ENCODE measurements at regions not wholly inside any gene's neighbourhood (a gene's known extent, or its start where the extent isn't known, plus 50 kb on each side); places are given as distances from the start of the nearest gene placed in this dataset.
"Not testable (repeated sequence)": the region's sequence is repeated elsewhere in the genome, so short reads cannot be mapped to it uniquely, and the experiment has no call there.

GRCh38 chr1:199522936-199523335, 504.6 kb upstream of the NR5A2 start:
- no peak overlapping the region for H3K4me3 ChIP-seq (replicated peaks; ENCODE audit: low read depth, low read length)
- no peak for TF ChIP-seq CTCF (IDR thresholded peaks at IDR 0.05; ENCODE audit: low read length, missing control alignments)
- peak; percentile 9 for DNase-seq (ENCODE audit: low read depth)

- no peak for DNase-seq (ENCODE audit: low read depth)
- H3K4me3 ChIP-seq (replicated peaks; ENCODE audit: low read depth, low read length) = no peak overlapping the region
- TF ChIP-seq CTCF (IDR thresholded peaks at IDR 0.05; ENCODE audit: low read length, missing control alignments) = no peak
Observed at GRCh38 chr1:199529324-199529723, 498.2 kb upstream of the NR5A2 start.

- DNase-seq (ENCODE audit: low read depth); H3K4me3 ChIP-seq (replicated peaks; ENCODE audit: low read depth, low read length): not testable (repeated sequence)
Observed at GRCh38 chr1:199533361-199533760, 494.1 kb upstream of the NR5A2 start.

GRCh38 chr1:199545780-199546179, 481.7 kb upstream of the NR5A2 start:
- peak; percentile 34 for TF ChIP-seq CTCF (IDR thresholded peaks at IDR 0.05; ENCODE audit: low read length, missing control alignments)
- no peak overlapping the region for H3K4me3 ChIP-seq (replicated peaks; ENCODE audit: low read depth, low read length)
- peak; percentile 11 for DNase-seq (ENCODE audit: low read depth)

GRCh38 chr1:199546323-199546722, 481.2 kb upstream of the NR5A2 start:
- DNase-seq (ENCODE audit: low read depth) = no peak
- no peak overlapping the region for H3K4me3 ChIP-seq (replicated peaks; ENCODE audit: low read depth, low read length)
- TF ChIP-seq CTCF (IDR thresholded peaks at IDR 0.05; ENCODE audit: low read length, missing control alignments) = no peak

- no peak overlapping the region for H3K4me3 ChIP-seq (replicated peaks; ENCODE audit: low read depth, low read length)
- DNase-seq (ENCODE audit: low read depth) = no peak
- no peak for TF ChIP-seq CTCF (IDR thresholded peaks at IDR 0.05; ENCODE audit: low read length, missing control alignments)
Observed at GRCh38 chr1:199549421-199549820, 478.1 kb upstream of the NR5A2 start.

GRCh38 chr1:199550199-199551065, 477.1 kb upstream of the NR5A2 start:
- peak; percentile 29 for DNase-seq (ENCODE audit: low read depth)
- TF ChIP-seq CTCF (IDR thresholded peaks at IDR 0.05; ENCODE audit: low read length, missing control alignments) = peak; percentile 27
- no peak overlapping the region for H3K4me3 ChIP-seq (replicated peaks; ENCODE audit: low read depth, low read length)
